Activated CD4-positive, alpha-beta T cell treated with anti-CD3 and anti-CD28 coated beads for 48 hours (primary cell): ENCODE measurements at regions not wholly inside any gene's neighbourhood (a gene's known extent, or its start where the extent isn't known, plus 50 kb on each side); places are given as distances from the start of the nearest gene placed in this dataset.
A peak's percentile ranks its signal among the peaks of the same experiment; 100 is the strongest.
"Not testable (repeated sequence)": the region's sequence is repeated elsewhere in the genome, so short reads cannot be mapped to it uniquely, and the experiment has no call there.

Source experiments
- DNase-seq: peaks from one replicate; pipeline ENCODE4 v3.0.0-alpha.2; 2020

DNA sequence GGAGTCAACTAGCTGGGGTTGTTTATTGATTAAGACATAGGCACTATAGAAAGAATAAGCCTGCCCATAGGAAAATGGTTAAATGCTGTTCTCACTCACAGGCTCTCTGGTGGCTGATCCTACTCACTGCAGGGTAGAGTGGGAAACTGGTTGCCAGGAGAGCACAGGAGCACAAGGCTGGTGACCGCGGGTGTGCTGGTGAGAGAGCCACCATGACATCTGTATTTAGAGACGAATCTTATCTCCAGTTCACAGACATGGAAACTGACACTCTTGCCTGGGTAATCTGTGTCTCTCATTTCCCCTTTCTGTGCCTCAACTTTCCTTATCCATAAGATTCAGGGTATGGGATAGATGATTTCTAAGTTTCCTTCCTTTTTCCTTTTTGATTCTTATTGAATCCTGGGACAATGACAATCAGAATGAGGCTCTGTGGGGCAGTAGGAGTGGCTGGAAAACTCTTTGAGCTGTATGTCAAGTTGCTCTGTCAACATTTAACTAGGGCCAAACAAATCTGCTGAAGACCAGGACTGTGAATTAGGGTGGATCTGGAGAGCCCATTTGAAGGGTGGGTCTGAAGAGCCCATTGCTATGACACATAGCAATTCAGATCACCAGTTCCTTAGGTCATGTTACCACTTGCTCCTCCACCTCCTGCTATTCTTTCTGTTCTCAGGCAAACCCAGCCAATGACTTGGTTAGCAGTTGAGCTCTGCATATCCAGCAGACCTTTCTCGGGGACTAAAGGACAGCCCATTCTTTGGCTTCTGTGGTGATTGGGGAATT is 286.1 kb upstream of the TBL1XR1 start:
- peak; percentile 8 for DNase-seq

GRCh38 chr3:177484206-177484605 is 286.9 kb upstream of the TBL1XR1 start:
- no peak for DNase-seq

DNA sequence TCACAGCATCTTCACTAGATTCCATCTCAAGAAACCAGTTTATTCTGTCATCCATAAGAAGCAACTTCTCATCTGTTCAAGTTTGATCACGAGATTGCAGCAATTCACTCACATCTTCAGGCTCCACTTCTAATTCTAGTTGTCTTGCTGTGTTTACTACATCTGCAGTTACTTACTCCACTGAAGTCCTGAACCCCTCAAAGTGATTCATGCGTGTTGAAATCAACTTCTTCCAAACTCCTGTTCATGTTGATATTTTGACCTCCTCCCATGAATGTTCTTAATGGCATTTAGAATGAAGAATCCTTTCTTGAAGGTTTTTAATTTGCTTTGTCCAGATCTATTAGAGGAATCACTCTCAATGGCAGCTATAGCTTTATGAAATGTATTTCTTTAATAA is 287.6 kb upstream of the TBL1XR1 start:
- DNase-seq: no peak

GRCh38 chr3:177487635-177488186 is 290.4 kb upstream of the TBL1XR1 start:
- no peak for DNase-seq

GRCh38 chr3:177488740-177489139 is 291.5 kb upstream of the TBL1XR1 start:
- DNase-seq: no peak

DNA sequence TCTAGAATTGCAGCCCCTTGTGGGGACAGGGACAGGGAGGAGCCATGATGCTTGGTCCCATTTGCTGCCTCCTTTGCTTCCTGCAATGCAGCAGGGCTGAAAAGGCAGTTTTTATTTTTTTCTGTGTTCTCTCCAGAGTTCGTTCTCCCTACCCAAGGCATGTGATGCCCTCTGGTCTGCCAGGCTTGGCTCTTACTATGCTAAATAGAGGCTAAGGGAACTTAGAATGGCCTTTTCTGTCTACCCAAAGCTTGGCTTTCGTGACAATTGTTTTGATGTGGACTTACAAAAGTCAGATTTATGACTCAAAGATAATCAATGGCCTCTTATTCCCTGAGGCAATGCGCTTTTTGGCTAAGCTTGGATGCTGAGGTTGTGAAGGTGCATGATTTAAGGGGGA is 293.3 kb upstream of the TBL1XR1 start:
- DNase-seq: no peak

GRCh38 chr3:177491296-177492032 is 294.2 kb upstream of the TBL1XR1 start:
- no peak for DNase-seq

DNA sequence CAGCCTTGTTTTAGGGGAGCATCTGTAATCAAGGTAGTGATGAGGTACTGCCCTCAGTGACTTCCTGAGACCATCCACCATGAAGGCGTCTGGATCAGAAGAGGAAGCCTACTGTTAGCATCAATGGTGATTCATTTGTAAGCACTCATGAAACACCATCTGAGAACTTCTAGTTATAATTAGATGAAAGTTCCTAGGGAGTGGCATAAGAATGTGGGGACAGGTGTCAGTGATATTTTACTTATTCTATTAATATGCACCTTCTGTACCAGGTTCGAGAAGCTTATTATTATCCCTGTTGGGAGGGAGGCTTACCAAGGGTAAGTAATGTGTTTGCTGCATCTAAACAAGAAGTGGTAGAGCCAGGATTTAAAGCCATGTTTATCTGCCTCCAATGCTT is 295.8 kb upstream of the TBL1XR1 start:
- no peak for DNase-seq

GRCh38 chr3:177494216-177494615 is 296.9 kb upstream of the TBL1XR1 start:
- DNase-seq: no peak

- no peak for DNase-seq
Observed at GRCh38 chr3:177495566-177495965, 298.3 kb upstream of the TBL1XR1 start.

DNA sequence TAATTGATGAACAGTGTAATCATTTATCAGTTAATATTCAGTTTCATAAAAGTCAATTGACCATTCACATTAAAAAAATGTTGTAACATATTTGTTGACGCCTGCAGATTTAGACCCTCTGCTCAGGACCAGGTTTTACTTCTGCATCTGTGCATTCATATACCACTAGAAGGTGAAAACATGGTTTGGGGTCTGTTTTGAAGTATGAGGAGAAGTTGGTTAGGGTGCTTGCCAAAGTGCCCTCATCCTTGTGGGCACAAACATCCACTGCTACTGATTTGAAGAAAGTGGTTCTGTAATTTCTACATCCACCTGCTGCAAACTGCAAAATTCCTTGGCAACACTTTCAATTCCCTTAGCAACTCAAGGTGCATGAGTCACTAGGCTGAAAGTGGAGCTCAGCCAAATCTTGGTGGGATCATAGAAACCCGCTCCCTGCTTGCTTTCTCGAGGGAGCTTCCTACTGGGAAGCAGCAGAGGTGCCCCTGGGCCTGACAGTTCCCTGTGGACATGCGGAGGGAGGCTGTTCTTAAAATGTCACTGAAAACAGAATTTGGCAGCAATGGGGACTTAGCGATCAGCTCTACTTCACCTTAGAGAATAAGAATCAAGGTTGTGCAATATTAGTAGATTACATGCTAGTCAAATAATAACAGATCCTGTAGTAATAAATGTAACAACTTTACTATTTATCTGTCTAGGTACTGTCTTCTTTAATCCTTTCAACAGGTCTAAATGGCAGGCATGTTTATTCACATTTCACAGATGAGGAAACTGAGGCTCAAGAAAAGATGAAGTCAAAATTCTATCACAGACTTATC is 301.0 kb upstream of the TBL1XR1 start:
- no peak for DNase-seq

GRCh38 chr3:177499039-177499438 is 301.8 kb upstream of the TBL1XR1 start:
- not testable (repeated sequence) for DNase-seq

- DNase-seq: no peak
Observed at GRCh38 chr3:177499779-177500423, 302.6 kb upstream of the TBL1XR1 start.

DNA sequence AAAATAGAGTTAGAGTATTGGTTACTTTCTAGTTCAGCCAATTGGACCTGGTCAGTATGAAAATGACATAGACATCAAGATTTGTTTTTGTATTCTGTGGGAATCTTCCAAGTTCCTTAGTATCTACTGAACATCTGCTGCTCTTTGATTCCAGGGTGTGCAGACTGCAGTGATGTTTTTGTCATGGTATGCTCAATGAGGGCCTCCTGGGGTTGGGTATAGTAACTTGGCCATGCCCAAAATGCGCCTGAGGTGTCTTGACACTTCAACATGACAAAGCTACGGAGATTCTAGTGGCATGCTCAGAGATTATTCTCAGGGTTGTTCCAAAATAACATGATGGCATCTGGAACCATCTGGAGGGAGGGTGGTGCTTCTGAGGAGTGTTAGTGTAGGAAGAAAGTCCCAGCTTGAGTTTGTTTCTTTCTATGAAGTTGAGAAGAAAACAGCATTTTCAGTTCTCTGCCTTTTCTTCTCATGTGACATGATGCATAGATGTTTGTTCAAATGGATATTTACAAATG is 313.5 kb upstream of the TBL1XR1 start:
- no peak for DNase-seq

DNA sequence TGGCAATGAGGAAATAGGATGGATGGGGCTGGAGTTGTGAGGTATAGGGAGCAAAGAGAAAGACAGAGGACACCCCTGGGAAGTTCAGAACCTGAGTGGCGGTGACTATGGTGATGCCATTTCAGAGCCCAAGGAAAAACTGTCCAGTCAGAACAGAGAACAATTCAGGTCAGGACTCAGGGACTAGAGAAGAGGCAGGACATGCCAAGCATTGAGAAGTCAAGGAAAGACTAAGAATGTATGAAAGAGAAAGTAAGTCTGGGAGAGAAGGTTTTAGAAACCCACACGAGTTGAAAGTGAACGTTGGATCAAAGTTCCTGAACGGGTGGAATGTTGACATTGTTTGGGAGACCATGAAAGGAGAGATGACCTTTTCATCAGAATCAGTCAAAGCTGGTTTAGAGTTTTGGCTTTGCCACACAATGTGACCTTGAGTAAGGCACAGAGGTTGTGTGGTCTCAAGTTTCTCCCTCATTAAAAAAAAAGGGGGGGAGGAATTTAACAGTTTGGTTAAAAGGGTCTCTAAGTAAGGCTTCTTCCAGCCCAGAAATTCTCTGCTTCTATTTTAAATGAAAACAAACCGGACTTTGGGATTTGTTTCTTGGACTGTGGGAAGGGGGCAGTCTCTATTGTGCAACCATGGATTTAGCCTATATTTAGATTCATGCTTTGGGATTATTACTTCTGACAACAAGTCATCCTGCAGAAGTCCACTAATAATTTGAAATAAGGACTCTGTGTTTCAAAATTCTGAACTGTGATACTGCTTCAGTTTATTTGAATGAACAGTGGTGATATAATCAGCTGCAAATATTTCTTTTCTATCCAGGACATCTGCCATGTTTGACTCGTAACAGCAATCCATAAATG is 315.9 kb upstream of the TBL1XR1 start:
- DNase-seq: no peak

- no peak for DNase-seq
Observed at GRCh38 chr3:177513815-177514610, 316.7 kb upstream of the TBL1XR1 start.

DNA sequence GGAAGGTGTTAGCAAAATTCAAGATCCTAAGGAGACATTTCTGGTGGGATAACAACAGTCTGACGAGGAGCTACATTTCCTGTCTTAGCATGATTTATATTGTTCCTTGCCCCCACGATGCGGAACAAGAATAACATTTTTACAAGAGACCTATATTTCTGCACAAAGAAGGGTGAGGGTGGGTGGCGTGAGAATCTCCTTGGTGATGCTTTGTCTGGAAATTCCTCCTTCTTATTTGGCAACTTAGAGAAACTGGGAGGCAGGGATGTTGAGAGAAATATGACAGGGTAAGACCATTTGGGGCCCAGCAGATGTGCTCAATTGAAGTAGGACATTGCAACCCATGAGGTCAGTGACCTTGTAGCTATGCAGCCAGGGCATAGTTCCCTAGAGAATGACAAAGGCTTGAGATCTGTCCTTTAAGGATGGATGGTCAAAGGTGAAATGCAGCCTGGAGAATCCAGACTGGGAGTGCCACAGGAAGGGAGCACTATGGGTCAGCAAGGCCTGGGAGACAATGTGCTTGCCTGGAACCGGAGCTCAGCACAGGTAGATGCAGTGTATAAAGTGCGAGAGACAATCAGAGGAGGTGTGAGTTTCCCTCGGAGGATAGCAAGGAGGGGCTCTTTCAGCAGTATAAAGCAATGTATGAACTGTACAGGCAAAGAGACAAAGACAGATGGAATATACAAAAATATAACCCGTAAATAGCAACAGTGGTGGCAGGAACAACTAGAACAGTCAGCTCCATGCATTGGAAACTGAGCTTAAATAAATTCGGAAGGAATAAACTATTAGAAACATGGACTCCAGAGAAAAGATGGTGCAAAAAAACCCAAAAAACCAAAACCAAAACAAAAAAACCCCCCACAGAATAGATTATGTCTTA is 317.6 kb upstream of the TBL1XR1 start:
- no peak for DNase-seq

DNA sequence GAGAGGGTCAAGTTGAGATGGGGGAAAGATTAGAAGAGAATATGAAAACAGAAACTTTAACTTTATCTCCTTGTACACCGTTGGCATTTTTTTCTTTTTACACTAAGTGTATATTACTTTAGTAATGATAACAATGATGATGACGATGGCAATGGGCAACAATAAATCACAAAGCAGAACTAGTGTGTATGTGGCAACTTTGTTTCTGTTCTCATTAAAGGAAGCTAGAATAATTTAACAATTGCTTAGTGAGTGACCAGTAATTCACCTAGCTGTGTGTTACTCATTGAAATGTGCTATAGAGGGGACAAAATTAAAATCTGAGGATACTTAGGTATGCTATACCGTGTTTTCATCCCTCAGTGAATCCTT is 318.5 kb upstream of the TBL1XR1 start:
- DNase-seq: no peak
